GM12892 (cell line): ENCODE measurements at regions not wholly inside any gene's neighbourhood (a gene's known extent, or its start where the extent isn't known, plus 50 kb on each side); places are given as distances from the start of the nearest gene placed in this dataset.

Source experiments
- POLR2A ChIP-seq: IDR thresholded peaks from 2 replicates; pipeline ENCODE4 v1.6.1; 2011; ENCODE audit warnings: low read depth, low read length, control low read depth
- POLR2AphosphoS5 ChIP-seq: IDR thresholded peaks from 2 replicates; pipeline ENCODE4 v1.6.1; 2011; ENCODE audit warnings: low read depth, low read length, control low read depth

GRCh38 chr12:14256555-14257169 lies 108.8 kb upstream of the ATF7IP start:
- TF ChIP-seq POLR2A (no peak), POLR2AphosphoS5 (no peak)
